IPS DF 6.9 (cell line): ENCODE measurements at regions not wholly inside any gene's neighbourhood (a gene's known extent, or its start where the extent isn't known, plus 50 kb on each side); places are given as distances from the start of the nearest gene placed in this dataset.

Source experiments
- DNase-seq: peaks from one replicate; pipeline ENCODE4 v3.0.0-alpha.2; 2013; ENCODE audit warnings: low read depth, low spot score
- H3K27ac ChIP-seq: one replicate; pipeline ENCODE4 v1.5.1; 2013; ENCODE audit warnings: low read length, control low read depth
- H3K27me3 ChIP-seq: 2 replicates; pipeline ENCODE4 v1.6.1; 2013; ENCODE audit warnings: mild to moderate bottlenecking, low read length; ENCODE audit not compliant: control insufficient read depth, insufficient read depth
- H3K36me3 ChIP-seq: 2 replicates; pipeline ENCODE4 v1.6.1; 2013; ENCODE audit warnings: low read length; ENCODE audit not compliant: control insufficient read depth, insufficient read depth
- H3K4me1 ChIP-seq: 2 replicates; pipeline ENCODE4 v1.6.1; 2013; ENCODE audit warnings: low read length; ENCODE audit not compliant: control insufficient read depth, insufficient read depth
- H3K4me3 ChIP-seq: 2 replicates; pipeline ENCODE4 v1.5.1; 2013; ENCODE audit warnings: mild to moderate bottlenecking, low read length
- H3K9me3 ChIP-seq: 2 replicates; pipeline ENCODE4 v1.6.1; 2013; ENCODE audit warnings: low read length, inconsistent platforms; ENCODE audit not compliant: control insufficient read depth, insufficient read depth
- WGBS: extraction: QIAGEN DNeasy Blood & Tissue Kit; methylation state at CpG from one replicate; pipeline ENCODE4 v1.1.7; 2013; ENCODE audit warnings: mixed read lengths, missing lambda C conversion rate; ENCODE audit not compliant: insufficient read length, insufficient coverage; 5-methylcytosine and 5-hydroxymethylcytosine counted together

DNA sequence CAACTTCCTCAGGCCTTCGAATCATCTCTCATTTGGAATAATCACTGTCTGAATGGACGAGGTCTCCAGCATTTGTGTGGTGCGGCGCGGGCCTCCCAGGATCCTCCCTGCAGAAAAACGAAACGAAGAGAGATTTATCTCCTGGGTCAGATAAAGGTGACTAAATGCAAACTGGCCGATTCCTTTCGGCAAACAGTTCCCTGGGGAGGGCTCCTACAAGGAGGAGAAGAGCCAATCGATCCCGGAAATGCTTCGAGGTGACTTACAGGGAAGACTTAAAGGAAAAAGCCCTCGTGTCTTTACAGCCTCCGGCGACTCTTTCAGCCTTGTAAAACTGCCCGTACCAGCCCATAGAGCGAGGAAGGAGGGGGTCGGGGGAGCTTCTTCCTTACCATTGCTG lies 126.5 kb downstream of the MIAT start:
- Histone ChIP-seq H3K27me3 (no peaks in the 10 kb centered on the region; the same call in 1 of the 2 replicates), H3K9me3 (no peaks in the 10 kb centered on the region; the same call in 1 of the 2 replicates), H3K36me3 (no peaks in the 10 kb centered on the region), H3K4me1 (no peaks in the 10 kb centered on the region; the same call in 1 of the 2 replicates), H3K4me3 (no peak overlapping the region), H3K27ac (no peak overlapping the region)
- DNase-seq = no peak
- no CpG with 5 or more reads among the region's 18 CpGs for WGBS

DNA sequence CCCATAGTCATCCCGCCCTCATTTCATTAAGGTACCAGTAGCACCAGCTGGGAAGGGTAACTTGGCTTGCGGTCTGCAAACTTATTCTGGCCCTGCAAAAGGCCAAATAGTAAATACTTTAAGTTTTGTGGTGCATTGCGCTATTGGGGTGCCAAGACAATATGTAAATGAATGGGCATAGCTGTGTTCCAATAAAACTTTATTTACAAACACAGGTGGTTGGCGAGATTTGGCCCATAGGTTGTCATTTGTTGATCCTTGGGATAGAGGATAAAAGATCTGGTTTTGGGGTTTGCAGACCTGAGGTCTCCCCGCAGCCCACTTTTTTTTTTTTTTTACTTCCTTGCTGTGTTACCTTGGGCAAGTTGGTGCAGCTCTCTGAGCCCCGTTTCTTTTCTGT lies 127.4 kb downstream of the MIAT start:
- no peak overlapping the region for H3K27ac ChIP-seq
- H3K9me3 ChIP-seq = no peaks in the 10 kb centered on the region; the same call in 1 of the 2 replicates
- H3K27me3 ChIP-seq = no peaks in the 10 kb centered on the region; the same call in 1 of the 2 replicates
- H3K4me3 ChIP-seq = no peak overlapping the region
- H3K36me3 ChIP-seq = no peaks in the 10 kb centered on the region
- no peak for DNase-seq
- no peaks in the 10 kb centered on the region; the same call in 1 of the 2 replicates for H3K4me1 ChIP-seq
- WGBS = no CpG with 5 or more reads among the region's 6 CpGs

GRCh38 chr22:26785932-26786331 lies 128.5 kb downstream of the MIAT start:
- Histone ChIP-seq H3K4me1 (no peaks in the 10 kb centered on the region; the same call in 1 of the 2 replicates), H3K27me3 (no peaks in the 10 kb centered on the region; the same call in 1 of the 2 replicates), H3K36me3 (no peaks in the 10 kb centered on the region), H3K4me3 (no peak overlapping the region), H3K27ac (no peak overlapping the region), H3K9me3 (no peaks in the 10 kb centered on the region)
- no CpG with 5 or more reads among the region's 5 CpGs for WGBS
- DNase-seq = no peak

DNA sequence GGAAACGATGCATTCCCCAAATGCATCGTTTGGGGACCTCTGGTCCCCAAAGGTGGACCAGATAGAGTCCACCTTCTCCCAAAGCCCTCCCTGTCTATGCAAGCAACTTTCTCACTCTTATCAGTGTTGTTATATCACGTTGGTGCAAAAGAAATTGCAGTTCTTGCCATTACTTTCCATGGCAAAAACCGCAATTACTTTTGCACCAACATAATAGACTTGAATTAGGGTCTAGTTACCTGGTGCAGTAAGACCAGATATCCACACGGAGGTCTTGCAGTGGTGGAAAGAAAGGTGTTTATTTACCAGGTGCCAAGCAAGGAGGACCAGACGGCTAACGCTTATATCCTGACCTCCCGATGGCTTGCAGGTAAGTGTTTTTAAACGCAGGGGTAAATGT lies 129.0 kb downstream of the MIAT start:
- no peaks in the 10 kb centered on the region for H3K36me3 ChIP-seq
- no peak overlapping the region for H3K4me3 ChIP-seq
- no peaks in the 10 kb centered on the region; the same call in 1 of the 2 replicates for H3K4me1 ChIP-seq
- DNase-seq = no peak
- WGBS = no CpG with 5 or more reads among the region's 9 CpGs
- H3K27me3 ChIP-seq = no peaks in the 10 kb centered on the region; the same call in 1 of the 2 replicates
- H3K9me3 ChIP-seq = no peaks in the 10 kb centered on the region
- H3K27ac ChIP-seq = no peak overlapping the region

DNA sequence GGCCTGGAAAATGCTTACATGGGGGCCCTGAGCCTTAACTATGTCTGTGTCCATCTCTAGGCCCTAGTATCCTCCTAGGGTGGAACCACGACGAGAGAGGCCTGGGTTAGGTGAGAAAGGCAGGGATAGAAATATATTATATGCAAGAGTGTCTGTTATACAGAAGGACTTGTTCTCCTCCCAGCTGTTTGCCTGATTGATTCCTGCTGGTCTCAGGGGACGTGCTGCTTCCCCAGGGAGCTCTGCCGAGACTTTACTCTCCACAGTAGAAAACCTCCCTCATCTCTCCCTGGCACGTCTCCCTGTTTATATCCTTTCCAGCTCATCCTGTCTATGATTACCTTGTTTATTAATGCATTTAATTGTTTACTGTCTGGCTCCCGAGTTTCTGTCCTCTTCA lies 132.6 kb downstream of the MIAT start:
- H3K4me1 ChIP-seq = no peaks in the 10 kb centered on the region
- no peak overlapping the region for H3K27ac ChIP-seq
- no peaks in the 10 kb centered on the region for H3K9me3 ChIP-seq
- H3K4me3 ChIP-seq = no peak overlapping the region
- no CpG with 5 or more reads among the region's 6 CpGs for WGBS
- DNase-seq = no peak
- H3K27me3 ChIP-seq = no peaks in the 10 kb centered on the region
- H3K36me3 ChIP-seq = no peaks in the 10 kb centered on the region

- H3K27ac ChIP-seq = no peak overlapping the region
- H3K4me3 ChIP-seq = no peak overlapping the region
- no peaks in the 10 kb centered on the region for H3K36me3 ChIP-seq
- WGBS = no CpG with 5 or more reads among the region's 8 CpGs
- DNase-seq = no peak
- H3K9me3 ChIP-seq = no peaks in the 10 kb centered on the region
- no peaks in the 10 kb centered on the region for H3K27me3 ChIP-seq
- H3K4me1 ChIP-seq = no peaks in the 10 kb centered on the region
Measured at GRCh38 chr22:26792522-26792921, 135.1 kb downstream of the MIAT start.

GRCh38 chr22:26796785-26797184 lies 139.4 kb downstream of the MIAT start:
- Histone ChIP-seq H3K36me3 (no peaks in the 10 kb centered on the region), H3K27ac (no peak overlapping the region), H3K27me3 (no peaks in the 10 kb centered on the region), H3K4me1 (peaks cover 1% of the 10 kb centered on the region; the same call in 1 of the 2 replicates), H3K4me3 (no peak overlapping the region), H3K9me3 (no peaks in the 10 kb centered on the region)
- no peak for DNase-seq
- WGBS = no CpG with 5 or more reads among the region's 12 CpGs

- Histone ChIP-seq H3K36me3 (no peaks in the 10 kb centered on the region), H3K27ac (no peak overlapping the region), H3K4me1 (peaks cover 1% of the 10 kb centered on the region; the same call in 1 of the 2 replicates), H3K27me3 (no peaks in the 10 kb centered on the region), H3K4me3 (no peak overlapping the region), H3K9me3 (no peaks in the 10 kb centered on the region)
- DNase-seq = no peak
- no CpG with 5 or more reads among the region's 8 CpGs for WGBS
Measured at GRCh38 chr22:26797910-26798309, 140.5 kb downstream of the MIAT start.

- H3K4me1 ChIP-seq = peaks cover 1% of the 10 kb centered on the region; the same call in 1 of the 2 replicates
- H3K9me3 ChIP-seq = no peaks in the 10 kb centered on the region
- DNase-seq = no peak
- H3K27ac ChIP-seq = no peak overlapping the region
- H3K36me3 ChIP-seq = no peaks in the 10 kb centered on the region
- WGBS = no CpG with 5 or more reads among the region's 19 CpGs
- no peak overlapping the region for H3K4me3 ChIP-seq
- H3K27me3 ChIP-seq = no peaks in the 10 kb centered on the region
Measured at GRCh38 chr22:26798462-26799065, 141.2 kb downstream of the MIAT start.

- no CpG with 5 or more reads among the region's 7 CpGs for WGBS
- H3K27me3 ChIP-seq = no peaks in the 10 kb centered on the region
- no peak overlapping the region for H3K27ac ChIP-seq
- no peak overlapping the region for H3K4me3 ChIP-seq
- peak; percentile 33 for DNase-seq
- H3K9me3 ChIP-seq = no peaks in the 10 kb centered on the region
- H3K4me1 ChIP-seq = peaks cover 1% of the 10 kb centered on the region; the same call in 1 of the 2 replicates
- no peaks in the 10 kb centered on the region for H3K36me3 ChIP-seq
Measured at GRCh38 chr22:26800858-26801257, 143.5 kb downstream of the MIAT start.

DNA sequence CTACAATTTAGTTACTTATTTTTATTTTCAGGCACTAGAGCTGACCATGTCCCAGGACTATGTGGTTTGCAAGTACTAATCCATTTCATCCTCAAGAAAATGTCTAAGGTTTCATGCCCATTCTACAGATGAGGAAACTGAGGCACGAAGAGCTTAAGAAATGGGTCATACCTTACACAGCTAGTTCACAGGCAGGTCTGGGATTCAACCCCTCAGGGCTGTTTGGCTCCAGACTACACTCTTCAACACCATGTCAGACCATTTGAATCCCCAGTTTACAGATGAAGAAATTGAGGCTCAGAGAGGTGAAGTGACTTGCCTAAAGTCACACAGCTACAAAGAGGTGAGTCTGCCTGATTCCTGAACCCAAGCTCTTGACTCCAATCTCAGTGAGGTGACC lies 144.1 kb downstream of the MIAT start:
- Histone ChIP-seq H3K4me3 (no peak overlapping the region), H3K4me1 (peaks cover 1% of the 10 kb centered on the region; the same call in 1 of the 2 replicates), H3K36me3 (no peaks in the 10 kb centered on the region), H3K27ac (no peak overlapping the region), H3K27me3 (no peaks in the 10 kb centered on the region), H3K9me3 (no peaks in the 10 kb centered on the region)
- no peak for DNase-seq
- WGBS = no CpG with 5 or more reads among the region's 1 CpG
